ENCODE measurements at regions not wholly inside any gene's neighbourhood (a gene's known extent, or its start where the extent isn't known, plus 50 kb on each side); places are given as distances from the start of the nearest gene placed in this dataset.

DNA sequence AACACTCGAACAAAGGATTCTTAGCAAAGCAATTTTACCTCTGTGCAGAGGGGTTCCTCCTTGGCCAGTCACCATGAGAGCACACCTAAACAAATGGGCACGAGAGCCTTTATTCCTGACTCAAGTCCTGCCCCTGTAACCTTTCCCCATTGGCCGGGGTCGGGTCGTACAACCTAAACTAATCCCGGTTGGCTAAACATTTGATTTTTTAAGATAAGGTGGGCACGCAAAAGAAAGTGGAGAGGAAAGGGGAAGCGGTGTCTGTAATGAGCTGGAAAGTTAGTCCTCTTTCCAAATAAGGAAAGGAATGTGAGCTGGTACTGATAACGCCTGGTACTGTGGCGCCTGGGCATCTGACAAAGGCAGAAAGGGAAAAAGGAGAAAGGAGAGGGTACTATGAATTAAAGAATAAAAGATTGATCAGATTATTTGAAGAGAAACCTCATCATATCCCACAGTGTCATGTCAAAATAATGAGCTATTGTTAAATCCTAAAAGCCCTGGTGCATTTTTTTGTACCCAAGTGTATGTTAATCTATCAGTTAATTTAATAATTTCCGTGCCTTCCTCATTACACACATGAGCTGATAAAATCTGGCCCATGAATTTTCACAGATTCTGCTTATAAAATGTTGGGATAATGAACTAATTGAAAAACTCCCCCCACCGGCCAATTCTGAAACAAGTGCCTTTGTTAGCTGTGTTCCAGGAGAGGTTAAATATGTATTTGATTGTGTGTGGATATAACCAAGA, 335.7 kb downstream of the RFC3 start:
- Mint-ChIP-seq H3K27me3 (peaks cover 8% of the 10 kb centered on the region), H3K4me1 (ENCODE audit: unreplicated experiment) (peaks cover 16% of the 10 kb centered on the region), H3K27ac (peak overlapping the region; percentile 65), H3K36me3 (no peaks in the 10 kb centered on the region), H3K9me3 (peaks cover 5% of the 10 kb centered on the region), H3K4me3 (peak overlapping the region; percentile 49)
- TF ChIP-seq, protein P1, sequence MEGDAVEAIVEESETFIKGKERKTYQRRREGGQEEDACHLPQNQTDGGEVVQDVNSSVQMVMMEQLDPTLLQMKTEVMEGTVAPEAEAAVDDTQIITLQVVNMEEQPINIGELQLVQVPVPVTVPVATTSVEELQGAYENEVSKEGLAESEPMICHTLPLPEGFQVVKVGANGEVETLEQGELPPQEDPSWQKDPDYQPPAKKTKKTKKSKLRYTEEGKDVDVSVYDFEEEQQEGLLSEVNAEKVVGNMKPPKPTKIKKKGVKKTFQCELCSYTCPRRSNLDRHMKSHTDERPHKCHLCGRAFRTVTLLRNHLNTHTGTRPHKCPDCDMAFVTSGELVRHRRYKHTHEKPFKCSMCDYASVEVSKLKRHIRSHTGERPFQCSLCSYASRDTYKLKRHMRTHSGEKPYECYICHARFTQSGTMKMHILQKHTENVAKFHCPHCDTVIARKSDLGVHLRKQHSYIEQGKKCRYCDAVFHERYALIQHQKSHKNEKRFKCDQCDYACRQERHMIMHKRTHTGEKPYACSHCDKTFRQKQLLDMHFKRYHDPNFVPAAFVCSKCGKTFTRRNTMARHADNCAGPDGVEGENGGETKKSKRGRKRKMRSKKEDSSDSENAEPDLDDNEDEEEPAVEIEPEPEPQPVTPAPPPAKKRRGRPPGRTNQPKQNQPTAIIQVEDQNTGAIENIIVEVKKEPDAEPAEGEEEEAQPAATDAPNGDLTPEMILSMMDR (conservative IDR thresholded peaks at IDR 0.05) = no peak
- no peak for DNase-seq (ENCODE audit: extremely low spot score, unreplicated experiment)

DNA sequence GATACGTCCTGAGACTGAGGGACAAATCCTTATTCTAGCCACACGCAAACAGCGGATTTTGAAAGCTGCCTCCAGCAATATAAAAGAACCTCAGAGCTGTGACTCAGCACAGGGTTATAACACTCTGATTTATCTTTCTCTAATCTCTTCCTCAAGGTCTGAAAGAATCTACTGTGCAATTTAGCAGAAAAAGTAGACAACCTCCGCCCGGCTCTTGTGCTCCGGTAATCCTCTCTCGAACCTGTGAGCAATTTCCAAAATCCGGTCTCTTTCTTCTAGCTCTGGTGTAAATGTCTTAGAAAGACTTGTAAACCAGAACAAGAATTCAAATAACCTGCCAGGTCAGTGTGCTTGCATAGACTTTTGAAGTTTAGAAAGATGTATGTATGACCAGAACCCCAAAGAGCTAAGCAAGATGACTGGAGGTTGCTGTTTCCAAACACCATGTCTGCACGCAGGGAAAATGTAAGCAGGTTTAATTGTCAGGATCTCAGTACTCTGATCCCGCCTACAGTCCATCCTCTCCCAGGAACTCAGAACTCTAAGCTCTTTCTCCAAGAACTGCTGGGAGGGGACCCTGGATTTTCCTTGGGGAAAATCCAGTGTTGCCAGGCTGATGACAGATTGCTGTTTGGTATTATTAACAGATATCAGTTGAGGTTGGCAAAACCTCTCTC, 338.1 kb downstream of the RFC3 start:
- Mint-ChIP-seq H3K4me1 (ENCODE audit: unreplicated experiment) (peaks cover 16% of the 10 kb centered on the region), H3K9me3 (peaks cover 9% of the 10 kb centered on the region), H3K36me3 (no peaks in the 10 kb centered on the region), H3K27ac (peak overlapping the region; percentile 64), H3K27me3 (peaks cover 8% of the 10 kb centered on the region), H3K4me3 (peak overlapping the region; percentile 57)
- DNase-seq (ENCODE audit: extremely low spot score, unreplicated experiment) = no peak
- TF ChIP-seq, protein P1 (conservative IDR thresholded peaks at IDR 0.05) = no peak

DNA sequence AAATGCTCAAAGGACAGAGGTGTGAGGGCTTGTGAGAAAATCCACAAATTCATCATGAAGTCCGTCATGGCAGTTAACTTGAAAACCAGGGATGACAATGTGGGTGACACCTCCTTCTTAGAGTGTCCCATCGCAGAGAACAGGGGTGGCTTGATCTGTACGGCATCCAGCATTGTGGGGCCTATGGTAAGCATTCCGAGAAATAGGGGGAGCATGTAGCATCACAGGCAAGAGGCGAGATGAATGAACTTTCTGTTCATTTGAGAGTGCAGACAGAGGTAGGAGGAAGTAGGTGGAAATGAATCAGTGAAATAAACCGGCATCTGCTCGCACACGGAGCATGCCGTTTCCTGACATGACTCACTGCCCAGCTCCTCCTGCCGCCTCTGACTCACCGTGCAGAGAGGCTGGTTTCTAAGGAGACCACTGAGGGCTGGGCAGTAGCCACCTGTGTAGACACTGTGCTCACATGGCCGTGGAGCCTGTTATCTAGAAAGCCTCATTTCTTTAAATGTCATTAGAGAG, 339.0 kb downstream of the RFC3 start:
- Mint-ChIP-seq H3K36me3 (no peaks in the 10 kb centered on the region), H3K4me3 (peak overlapping the region; percentile 57), H3K9me3 (peaks cover 7% of the 10 kb centered on the region), H3K4me1 (ENCODE audit: unreplicated experiment) (peaks cover 18% of the 10 kb centered on the region), H3K27ac (peak overlapping the region; percentile 64), H3K27me3 (peaks cover 7% of the 10 kb centered on the region)
- TF ChIP-seq, protein P1 (conservative IDR thresholded peaks at IDR 0.05) = no peak
- DNase-seq (ENCODE audit: extremely low spot score, unreplicated experiment) = no peak

DNA sequence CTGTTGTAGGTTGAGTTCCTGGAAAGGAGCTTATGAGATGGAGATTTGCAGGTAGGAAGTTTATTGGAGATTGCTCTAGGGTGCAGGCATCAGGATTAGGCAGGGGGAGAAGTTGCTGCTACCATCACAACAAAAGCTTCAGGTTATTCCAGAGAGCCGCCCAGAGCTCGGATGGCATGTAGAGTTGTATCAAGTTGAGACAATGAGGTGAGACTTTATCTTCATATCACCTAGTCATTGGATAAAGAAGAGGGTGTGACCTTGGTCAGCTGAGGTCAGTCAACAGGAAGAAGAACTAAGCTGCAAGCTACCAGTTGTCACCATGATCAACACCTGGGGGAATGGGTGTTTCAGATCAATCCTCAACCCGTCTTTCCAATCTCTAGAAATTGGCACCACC, 342.0 kb downstream of the RFC3 start:
- Mint-ChIP-seq H3K4me1 (ENCODE audit: unreplicated experiment) (peaks cover 34% of the 10 kb centered on the region), H3K27ac (no peak overlapping the region), H3K9me3 (peaks cover 4% of the 10 kb centered on the region), H3K27me3 (peaks cover 4% of the 10 kb centered on the region), H3K36me3 (no peaks in the 10 kb centered on the region), H3K4me3 (no peak overlapping the region)
- TF ChIP-seq, protein P1 (conservative IDR thresholded peaks at IDR 0.05) = no peak
- DNase-seq (ENCODE audit: extremely low spot score, unreplicated experiment) = no peak

DNA sequence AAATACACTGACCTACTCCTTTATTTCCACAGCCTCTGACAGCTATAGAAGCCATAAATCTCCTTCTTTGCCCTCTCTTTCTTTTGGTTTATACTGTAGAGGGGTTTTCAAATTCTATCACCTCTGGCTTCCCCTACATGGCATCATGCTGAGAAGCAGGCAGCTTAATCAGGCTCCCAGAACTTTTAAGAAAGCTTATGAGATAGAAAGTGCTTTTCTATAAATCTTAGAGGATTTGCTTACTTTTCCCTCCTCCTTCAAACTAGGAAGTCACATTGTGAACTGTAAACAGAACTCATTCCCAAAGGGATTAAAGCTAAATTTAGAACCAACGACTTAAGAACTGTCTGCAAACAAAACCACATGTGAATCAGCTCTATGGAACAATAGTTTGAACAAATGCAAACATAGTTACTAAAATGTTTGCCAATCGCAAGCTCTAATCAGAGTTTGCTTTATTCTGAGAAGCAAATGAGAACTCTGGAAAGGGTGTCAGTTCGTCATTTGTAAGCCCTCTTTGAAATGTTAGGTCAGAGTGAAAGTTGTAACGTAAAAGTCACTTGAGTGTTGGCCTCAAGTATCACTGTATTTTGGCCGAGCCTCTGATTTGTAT, 344.1 kb downstream of the RFC3 start:
- H3K9me3 Mint-ChIP-seq = peaks cover 4% of the 10 kb centered on the region
- no peaks in the 10 kb centered on the region for H3K36me3 Mint-ChIP-seq
- H3K27me3 Mint-ChIP-seq = peaks cover 4% of the 10 kb centered on the region
- peak overlapping the region; percentile 40 for H3K4me3 Mint-ChIP-seq
- DNase-seq (ENCODE audit: extremely low spot score, unreplicated experiment) = no peak
- TF ChIP-seq, protein P1 (conservative IDR thresholded peaks at IDR 0.05) = no peak
- H3K4me1 Mint-ChIP-seq (ENCODE audit: unreplicated experiment) = peaks cover 23% of the 10 kb centered on the region
- peak overlapping the region; percentile 54 for H3K27ac Mint-ChIP-seq
